DND-41 (cell line): ENCODE measurements at regions not wholly inside any gene's neighbourhood (a gene's known extent, or its start where the extent isn't known, plus 50 kb on each side); places are given as distances from the start of the nearest gene placed in this dataset.

ENCODE experiments used
- ATAC-seq: fragments of 200-7000 bp; cut with Tn5 transposase; 3 replicates; pipeline ENCODE4 v1.9.1; 2021; ENCODE audit warnings: low read depth; ENCODE audit not compliant: insufficient read depth
- DNase-seq: peaks from one replicate; pipeline ENCODE4 v3.0.0-alpha.2; 2020
- H2AFZ ChIP-seq: 2 replicates; pipeline ENCODE4 v1.6.0; 2012; ENCODE audit warnings: low read depth, low read length
- H3K27ac ChIP-seq: 2 replicates; pipeline ENCODE4 v1.5.1; 2012; ENCODE audit warnings: low read length, inconsistent platforms
- H3K27me3 ChIP-seq: fragments of 200-600 bp; sonication (generic); 2 replicates; pipeline ENCODE4 v1.6.0; 2012; ENCODE audit warnings: low read length, mild to moderate bottlenecking, inconsistent platforms; ENCODE audit not compliant: insufficient read depth, poor library complexity
- H3K36me3 ChIP-seq: 2 replicates; pipeline ENCODE4 v1.5.1; 2012; ENCODE audit warnings: low read length, inconsistent platforms; ENCODE audit not compliant: insufficient read depth
- H3K4me1 ChIP-seq: 2 replicates; pipeline ENCODE4 v1.5.1; 2012; ENCODE audit warnings: mild to moderate bottlenecking, low read length; ENCODE audit not compliant: insufficient read depth
- H3K4me2 ChIP-seq: 2 replicates; pipeline ENCODE4 v1.6.0; 2012; ENCODE audit warnings: mild to moderate bottlenecking, moderate library complexity, low read length, inconsistent platforms; ENCODE audit not compliant: insufficient read depth
- H3K4me3 ChIP-seq, 2 experiments: fragments of 200-600 bp in 1 of 2; shearing (Covaris generic) in 1 of 2; 2 replicates each; pipeline ENCODE4 v1.5.1; 2012 to 2016; ENCODE audit warnings: inconsistent platforms in 2 of 2, low read length in 2 of 2, mild to moderate bottlenecking in 2 of 2, low read depth in 1 of 2, moderate library complexity in 1 of 2
- H3K79me2 ChIP-seq: 2 replicates; pipeline ENCODE4 v1.6.0; 2012; ENCODE audit warnings: low read length, inconsistent platforms; ENCODE audit not compliant: insufficient read depth
- H3K9ac ChIP-seq: 2 replicates; pipeline ENCODE4 v1.6.0; 2012; ENCODE audit warnings: low read depth, mild to moderate bottlenecking, inconsistent platforms, low read length, moderate library complexity
- H3K9me3 ChIP-seq: 2 replicates; pipeline ENCODE4 v1.5.1; 2012; ENCODE audit warnings: low read length, moderate library complexity, mild to moderate bottlenecking, inconsistent platforms; ENCODE audit not compliant: insufficient read depth, severe bottlenecking
- H4K20me1 ChIP-seq: 2 replicates; pipeline ENCODE4 v1.6.0; 2012; ENCODE audit warnings: low read length; ENCODE audit not compliant: insufficient read depth
- CTCF ChIP-seq: IDR thresholded peaks from 2 replicates; pipeline ENCODE4 v1.5.1; 2012; ENCODE audit warnings: borderline replicate concordance, low read length, moderate library complexity, mild to moderate bottlenecking; ENCODE audit not compliant: poor library complexity, severe bottlenecking; ENCODE audit errors: extremely low read depth
- EZH2 ChIP-seq: IDR thresholded peaks from 3 replicates; pipeline ENCODE4 v1.6.1; 2012; ENCODE audit warnings: borderline replicate concordance, low read depth, mild to moderate bottlenecking, moderate library complexity, low read length, inconsistent platforms; ENCODE audit not compliant: severe bottlenecking

DNA sequence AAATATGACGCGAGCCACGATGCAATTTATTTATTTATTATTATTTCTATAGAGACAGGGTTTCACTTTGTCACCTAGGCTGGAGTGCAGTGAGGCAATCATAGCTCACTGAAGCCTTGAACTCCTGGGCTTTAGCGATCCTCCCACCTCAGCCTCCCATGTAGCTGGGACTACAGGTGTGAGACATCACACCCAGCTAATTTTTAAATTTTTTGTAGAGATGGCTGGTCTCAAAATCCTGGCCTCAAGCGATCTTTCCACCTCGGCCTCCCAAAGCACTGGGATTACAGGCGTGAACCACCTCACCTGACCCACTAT, 63.6 kb downstream of the IRF2BP2 start:
- Histone ChIP-seq H3K27ac (no peak overlapping the region), H3K27me3 (no peaks in the 10 kb centered on the region), H3K9me3 (no peaks in the 10 kb centered on the region), H3K36me3 (no peaks in the 10 kb centered on the region), H3K4me1 (peaks cover 32% of the 10 kb centered on the region), H3K4me3 (no peak overlapping the region), H2AFZ (no peak overlapping the region), H3K4me2 (no peak overlapping the region), H4K20me1 (no peaks in the 10 kb centered on the region), H3K79me2 (no peaks in the 10 kb centered on the region), H3K9ac (no peak overlapping the region)
- no peak for ATAC-seq
- TF ChIP-seq EZH2 (no peak), CTCF (no peak)
- DNase-seq, result no peak

- peak overlapping the region; percentile 68 for H3K27ac ChIP-seq
- H3K4me2 ChIP-seq, result peak overlapping the region; percentile 51; the same call in 1 of the 2 replicates
- H2AFZ ChIP-seq, result no peak overlapping the region
- no peak for DNase-seq
- no peaks in the 10 kb centered on the region for H3K36me3 ChIP-seq
- H3K9me3 ChIP-seq, result no peaks in the 10 kb centered on the region
- H3K27me3 ChIP-seq, result no peaks in the 10 kb centered on the region
- no peak for TF ChIP-seq CTCF
- TF ChIP-seq EZH2, result no peak
- no peaks in the 10 kb centered on the region for H3K79me2 ChIP-seq
- H3K4me1 ChIP-seq, result peaks cover 32% of the 10 kb centered on the region
- H3K4me3 ChIP-seq, result no peak overlapping the region
- no peaks in the 10 kb centered on the region for H4K20me1 ChIP-seq
- no peak for ATAC-seq
- no peak overlapping the region for H3K9ac ChIP-seq
Observed at GRCh38 chr1:234545517-234546386, 64.2 kb downstream of the IRF2BP2 start.

- Histone ChIP-seq H3K4me3 (peak overlapping the region in 1 of 2 experiments; percentile 11; a peak in 1 of 4 replicates), H3K9me3 (no peaks in the 10 kb centered on the region), H4K20me1 (no peaks in the 10 kb centered on the region), H3K27ac (peak overlapping the region; percentile 68), H3K79me2 (no peaks in the 10 kb centered on the region), H3K4me2 (peak overlapping the region; percentile 51), H3K9ac (peak overlapping the region; percentile 24), H3K36me3 (no peaks in the 10 kb centered on the region), H2AFZ (peak overlapping the region; percentile 38), H3K4me1 (peaks cover 32% of the 10 kb centered on the region), H3K27me3 (no peaks in the 10 kb centered on the region)
- no peak for TF ChIP-seq EZH2
- TF ChIP-seq CTCF, result no peak
- DNase-seq, result peak; percentile 77
- peak; percentile 85 for ATAC-seq
Observed at GRCh38 chr1:234544087-234544579, 65.2 kb upstream of the TARBP1 start.
